Cardiac muscle cell (in vitro differentiated cells and primary cell): ENCODE measurements at regions not wholly inside any gene's neighbourhood (a gene's known extent, or its start where the extent isn't known, plus 50 kb on each side); places are given as distances from the start of the nearest gene placed in this dataset.

Experiments used
- DNase-seq, 2 donors: peaks; one replicate each; pipeline versions ENCODE4 v3.0.0 to v3.0.0-alpha.2; 2010 to 2017; ENCODE audit warnings: low read depth in 1 of 2, low spot score in 1 of 2
- H3K27ac ChIP-seq: fragments of 200-600 bp; sonication (generic); 2 replicates; pipeline ENCODE4 v1.5.1; 2016
- H3K27me3 ChIP-seq: fragments of 200-600 bp; sonication (generic); 2 replicates; pipeline ENCODE4 v1.6.0; 2016; ENCODE audit warnings: control low read depth
- H3K36me3 ChIP-seq: fragments of 200-600 bp; sonication (generic); 2 replicates; pipeline ENCODE4 v1.5.1; 2016; ENCODE audit warnings: control low read depth
- H3K4me1 ChIP-seq: fragments of 200-600 bp; sonication (generic); 2 replicates; pipeline ENCODE4 v1.8.1; 2017; ENCODE audit warnings: low read depth, mild to moderate bottlenecking, mixed run types
- H3K4me3 ChIP-seq: fragments of 200-600 bp; sonication (generic); 2 replicates; pipeline ENCODE4 v1.5.1; 2016; ENCODE audit warnings: mild to moderate bottlenecking
- H3K9me3 ChIP-seq: fragments of 200-600 bp; sonication (generic); 2 replicates; pipeline ENCODE4 v1.5.1; 2017; ENCODE audit warnings: low read depth, mild to moderate bottlenecking, control low read depth
- CTCF ChIP-seq: IDR thresholded peaks from 2 replicates; pipeline ENCODE4 v1.5.1; 2012; ENCODE audit warnings: low read depth, mild to moderate bottlenecking, low read length

GRCh38 chr4:20119141-20119540, 132.6 kb upstream of the SLIT2 start:
- Histone ChIP-seq H3K27ac (no peak overlapping the region), H3K36me3 (no peaks in the 10 kb centered on the region), H3K4me3 (no peak overlapping the region), H3K9me3 (no peaks in the 10 kb centered on the region), H3K27me3 (no peaks in the 10 kb centered on the region), H3K4me1 (peaks cover 25% of the 10 kb centered on the region)
- no peak for TF ChIP-seq CTCF
- DNase-seq, result no peak

- DNase-seq, result peak in 1 of 2 donors; percentile 23
- Histone ChIP-seq H3K27me3 (no peaks in the 10 kb centered on the region), H3K4me1 (no peaks in the 10 kb centered on the region), H3K36me3 (no peaks in the 10 kb centered on the region), H3K4me3 (no peak overlapping the region), H3K9me3 (no peaks in the 10 kb centered on the region), H3K27ac (no peak overlapping the region)
- TF ChIP-seq CTCF, result no peak
Observed at GRCh38 chr4:20109391-20109790, 142.3 kb upstream of the SLIT2 start.

- Histone ChIP-seq H3K27ac (no peak overlapping the region), H3K4me1 (no peaks in the 10 kb centered on the region), H3K9me3 (no peaks in the 10 kb centered on the region), H3K27me3 (no peaks in the 10 kb centered on the region), H3K4me3 (no peak overlapping the region), H3K36me3 (no peaks in the 10 kb centered on the region)
- TF ChIP-seq CTCF, result no peak
- DNase-seq, result no peak
Observed at GRCh38 chr4:20106921-20107320, 144.8 kb upstream of the SLIT2 start.

GRCh38 chr4:20101831-20102230, 149.9 kb upstream of the SLIT2 start:
- Histone ChIP-seq H3K4me3 (no peak overlapping the region), H3K4me1 (no peaks in the 10 kb centered on the region), H3K27ac (no peak overlapping the region), H3K27me3 (no peaks in the 10 kb centered on the region), H3K36me3 (no peaks in the 10 kb centered on the region), H3K9me3 (no peaks in the 10 kb centered on the region)
- no peak for TF ChIP-seq CTCF
- DNase-seq, result no peak

- H3K27me3 ChIP-seq, result no peaks in the 10 kb centered on the region
- no peak overlapping the region for H3K4me3 ChIP-seq
Observed at GRCh38 chr4:20096911-20097310, 154.8 kb upstream of the SLIT2 start.

More at GRCh38 chr4:20096911-20097310, 154.8 kb upstream of the SLIT2 start:
- Histone ChIP-seq H3K36me3 (no peaks in the 10 kb centered on the region), H3K27ac (no peak overlapping the region), H3K9me3 (no peaks in the 10 kb centered on the region), H3K4me1 (no peaks in the 10 kb centered on the region)
- peak in 1 of 2 donors; percentile 15 for DNase-seq
- TF ChIP-seq CTCF, result no peak
